ENCODE measurements at regions not wholly inside any gene's neighbourhood (a gene's known extent, or its start where the extent isn't known, plus 50 kb on each side); places are given as distances from the start of the nearest gene placed in this dataset.
"Not testable (repeated sequence)": the region's sequence is repeated elsewhere in the genome, so short reads cannot be mapped to it uniquely, and the experiment has no call there.

DNA sequence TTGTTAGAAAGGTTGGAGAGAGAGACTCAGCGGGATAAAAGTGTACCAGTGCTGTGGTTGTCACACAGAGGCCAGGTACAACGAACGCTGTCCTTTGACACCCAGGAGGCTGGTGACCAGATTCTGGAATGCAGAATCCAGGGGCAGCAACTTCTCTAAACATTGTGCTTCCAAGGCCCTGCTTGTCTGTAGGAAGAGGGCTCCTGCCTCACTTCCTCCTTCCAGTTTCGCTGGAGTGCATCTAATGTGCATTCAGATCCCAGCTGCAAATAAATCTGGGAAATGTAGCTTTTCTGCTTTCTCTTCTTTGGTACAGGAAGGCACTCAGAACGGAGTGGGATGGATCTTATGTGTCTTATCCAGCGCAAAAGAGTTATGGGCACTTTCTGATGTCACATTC is 171.8 kb upstream of the ATP5MC3 start:
- no peak for DNase-seq

DNA sequence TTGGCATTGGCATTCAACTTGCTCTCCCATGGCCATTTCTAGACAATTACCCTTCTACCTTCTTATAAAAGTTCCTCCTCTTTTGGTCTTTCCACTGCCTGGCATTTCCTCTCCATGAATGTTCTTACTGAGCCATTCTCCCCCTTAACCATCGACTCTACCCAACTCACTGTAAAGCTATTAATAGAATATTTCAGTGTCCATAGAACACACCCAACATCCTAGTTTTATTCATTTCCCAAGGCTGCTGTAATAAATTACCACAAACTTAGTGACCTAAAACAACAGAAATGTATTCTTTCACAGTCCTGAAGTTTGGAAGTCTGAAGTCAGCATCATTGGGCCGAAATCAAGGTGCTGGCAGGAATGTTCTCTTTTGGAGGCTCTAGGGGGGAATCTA is 170.0 kb upstream of the ATP5MC3 start:
- no peak for DNase-seq

- no peak for DNase-seq
Measured at GRCh38 chr2:175350105-175350504, 168.6 kb upstream of the ATP5MC3 start.

- DNase-seq = no peak
Measured at GRCh38 chr2:175342085-175342484, 160.6 kb upstream of the ATP5MC3 start.

DNA sequence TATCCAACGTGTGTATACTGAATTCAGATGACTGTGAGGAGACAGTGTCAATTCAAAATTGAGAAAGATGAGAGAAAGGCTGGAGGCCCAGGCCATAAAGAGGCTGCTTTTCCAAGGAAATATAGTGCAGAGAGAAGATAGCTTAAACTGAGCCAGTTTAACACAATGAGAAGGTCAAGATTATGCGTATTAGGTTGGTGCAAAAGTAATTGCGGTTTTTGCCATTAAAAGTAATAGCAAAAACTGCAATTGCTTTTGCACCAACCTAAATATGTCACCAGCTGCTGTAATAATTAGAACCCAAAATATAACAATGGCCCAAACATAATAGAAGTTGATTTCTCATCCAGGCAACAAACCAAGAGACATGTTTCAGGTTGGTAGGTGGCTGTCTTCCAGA is 148.7 kb upstream of the ATP5MC3 start:
- DNase-seq = no peak

GRCh38 chr2:175326801-175327200 is 145.3 kb upstream of the ATP5MC3 start:
- DNase-seq = no peak

- DNase-seq = not testable (repeated sequence)
Measured at GRCh38 chr2:175326164-175326563, 144.7 kb upstream of the ATP5MC3 start.

- DNase-seq = no peak
Measured at GRCh38 chr2:175323162-175323561, 141.7 kb upstream of the ATP5MC3 start.

DNA sequence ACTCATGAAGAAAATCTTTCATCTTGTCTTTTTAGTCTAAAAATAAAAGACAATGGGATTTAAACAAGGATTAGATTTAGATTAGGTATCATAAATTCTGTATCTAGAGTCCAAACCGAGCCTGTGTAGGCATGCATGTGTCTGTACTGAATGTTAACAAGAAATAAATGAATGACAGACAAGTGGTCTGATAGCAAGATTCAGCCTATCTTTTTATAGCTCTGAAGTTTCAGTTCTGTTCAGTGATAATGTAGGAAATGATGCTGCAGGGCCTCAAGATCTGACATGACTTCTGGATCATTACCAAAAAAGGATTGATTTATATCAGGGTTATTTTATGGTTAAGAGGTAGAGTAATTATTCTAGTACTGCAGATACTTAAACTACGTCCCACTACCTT is 137.0 kb upstream of the ATP5MC3 start:
- no peak for DNase-seq

DNA sequence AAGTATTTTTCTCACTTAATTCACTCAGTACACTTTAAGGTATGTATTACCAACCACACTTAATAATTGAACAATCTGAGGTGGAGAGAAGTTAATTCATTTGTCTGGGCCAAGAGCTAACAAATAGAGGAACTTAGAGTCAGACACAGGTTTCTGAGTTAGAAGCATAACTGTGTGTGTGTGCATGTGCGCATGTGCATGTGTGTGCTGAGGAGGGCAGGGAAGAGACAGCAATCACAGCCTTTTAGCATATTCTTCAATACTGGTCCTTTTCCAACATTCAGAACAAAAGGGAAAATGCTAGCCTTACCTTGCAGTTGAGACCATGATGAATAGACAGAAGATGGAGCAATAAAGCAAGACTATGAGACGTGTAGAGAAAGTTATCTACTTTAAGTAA is 136.2 kb upstream of the ATP5MC3 start:
- no peak for DNase-seq

- no peak for DNase-seq
Measured at GRCh38 chr2:175312137-175312536, 130.6 kb upstream of the ATP5MC3 start.

DNA sequence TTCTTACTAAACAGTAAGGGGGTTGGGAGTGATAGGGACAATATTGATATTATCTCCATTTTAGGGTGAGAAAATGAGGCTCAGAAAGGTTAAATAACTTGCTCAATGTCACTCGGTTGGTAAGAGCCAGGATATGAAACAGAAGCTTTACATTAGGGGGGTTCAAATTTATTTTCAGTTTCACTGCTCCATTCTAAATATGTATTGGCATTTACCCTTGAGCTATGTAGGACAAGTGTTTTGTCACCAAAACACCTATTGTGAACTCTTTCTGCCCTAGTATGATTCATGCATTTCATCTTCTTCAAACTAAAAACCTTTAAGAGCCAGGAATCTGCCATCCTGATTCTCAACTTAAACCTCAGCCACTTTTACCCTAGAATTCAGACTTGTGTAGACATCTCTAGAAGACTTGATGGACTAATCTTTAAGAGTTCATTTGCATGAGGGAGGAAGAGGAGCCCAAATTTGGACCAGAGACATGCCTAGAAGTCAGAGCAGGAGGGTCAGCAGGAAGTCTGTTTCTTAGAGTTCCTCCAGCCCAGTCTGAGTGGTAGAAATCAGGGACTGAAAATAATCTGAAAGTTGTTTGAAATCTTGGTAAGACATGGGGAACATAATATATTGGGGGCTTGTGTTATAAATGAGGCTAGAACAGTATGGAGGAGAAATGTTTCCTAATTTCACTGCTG is 129.4 kb upstream of the ATP5MC3 start:
- DNase-seq = no peak

- DNase-seq = no peak
Measured at GRCh38 chr2:175309799-175310198, 128.3 kb upstream of the ATP5MC3 start.

DNA sequence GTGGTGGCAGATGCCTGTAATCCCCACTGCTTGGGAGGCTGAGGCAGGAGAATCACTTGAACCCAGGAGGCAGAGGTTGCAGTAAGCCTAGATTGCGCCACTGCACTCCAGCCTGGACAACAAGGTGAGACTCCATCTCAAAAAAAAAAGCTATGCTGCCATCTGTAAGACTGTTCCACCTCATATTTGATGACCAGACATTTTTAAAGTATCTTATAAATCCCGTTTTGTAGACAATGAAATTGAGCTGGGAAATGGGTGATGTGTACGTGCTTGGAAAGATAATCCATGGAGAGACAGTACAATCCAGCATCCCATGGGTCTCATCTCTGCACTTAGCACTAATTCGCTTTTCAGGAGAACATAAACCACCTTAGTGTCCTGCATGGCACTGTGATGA is 126.5 kb upstream of the ATP5MC3 start:
- no peak for DNase-seq

- no peak for DNase-seq
Measured at GRCh38 chr2:175304541-175304940, 123.0 kb upstream of the ATP5MC3 start.

- no peak for DNase-seq
Measured at GRCh38 chr2:175293776-175294175, 112.3 kb upstream of the ATP5MC3 start.

DNA sequence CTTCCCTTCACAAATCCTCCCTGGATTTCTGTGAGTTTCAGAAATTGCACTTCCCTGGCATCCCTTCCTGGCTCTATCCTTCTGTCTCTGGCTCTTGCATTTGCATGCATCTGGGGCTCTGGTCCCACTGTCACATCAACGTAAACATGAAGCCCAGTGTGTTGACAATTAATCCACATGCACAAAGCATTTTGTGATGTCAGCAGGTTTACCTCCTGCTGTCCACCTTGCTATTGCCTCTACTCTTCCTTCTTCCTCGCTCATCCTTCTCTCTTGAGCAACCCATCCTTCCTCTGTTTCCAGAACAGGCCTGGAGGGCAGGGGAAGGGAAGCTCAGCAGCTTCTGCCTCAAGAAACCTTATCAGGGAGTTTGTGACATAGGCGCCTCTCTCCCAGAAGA is 111.7 kb upstream of the ATP5MC3 start:
- no peak for DNase-seq

DNA sequence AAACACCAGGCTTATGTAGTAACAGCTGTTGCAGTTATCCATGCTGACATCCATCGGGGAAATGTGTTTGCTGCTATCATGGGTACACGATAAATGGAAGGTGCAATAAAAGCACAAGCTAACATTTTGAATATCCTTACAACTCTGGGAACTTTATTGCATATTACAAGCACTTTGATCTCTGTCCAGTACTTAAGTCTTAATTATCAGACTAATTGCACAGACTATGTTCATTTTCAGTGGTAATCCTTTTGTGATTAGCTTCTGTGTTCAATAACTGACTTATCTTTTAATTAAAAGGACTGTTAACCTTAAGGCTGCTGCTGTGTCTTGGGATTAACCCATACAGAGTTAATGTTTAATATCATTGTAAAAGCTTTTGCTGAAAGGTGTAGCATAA is 101.4 kb upstream of the ATP5MC3 start:
- no peak for DNase-seq

- peak; percentile 10 for DNase-seq
Measured at GRCh38 chr2:175282300-175282699, 100.8 kb upstream of the ATP5MC3 start.

DNA sequence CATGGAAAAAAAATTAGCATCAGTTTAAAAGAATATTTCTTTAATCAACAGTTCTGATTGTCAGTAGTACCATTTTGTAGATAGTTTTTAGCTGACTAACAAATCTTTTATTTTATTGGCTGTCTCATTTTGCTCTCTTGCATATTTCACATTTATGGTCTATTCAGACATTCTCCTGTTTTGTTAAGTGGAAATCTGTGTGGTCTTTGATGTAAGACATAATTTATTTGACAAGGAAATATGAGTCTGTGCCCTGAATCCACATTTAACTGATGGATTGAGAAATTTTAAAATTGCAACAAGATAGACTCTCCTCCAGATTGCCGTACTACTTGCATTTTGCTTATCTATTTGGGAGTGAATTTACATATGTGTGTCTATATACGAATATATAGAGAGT is 96.3 kb upstream of the ATP5MC3 start:
- no peak for DNase-seq

DNA sequence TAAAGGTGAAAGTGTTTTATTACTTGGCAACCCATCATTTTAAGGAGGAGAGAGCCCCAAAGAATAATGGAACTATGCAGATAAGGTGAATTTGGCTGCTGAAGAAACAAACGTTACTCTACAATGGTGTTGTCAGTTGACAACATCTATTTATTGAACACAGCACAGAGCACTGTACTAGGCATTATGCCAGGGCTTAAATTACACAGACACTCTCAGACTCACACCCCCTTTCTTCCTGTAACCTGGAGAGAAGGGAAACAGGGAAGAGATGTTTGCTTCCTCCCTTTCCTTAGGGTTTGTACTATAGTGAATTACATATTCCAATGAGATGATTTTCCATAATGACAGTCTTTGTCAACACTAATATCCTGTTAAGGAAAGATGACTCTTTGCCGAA is 94.0 kb upstream of the ATP5MC3 start:
- DNase-seq = no peak

DNA sequence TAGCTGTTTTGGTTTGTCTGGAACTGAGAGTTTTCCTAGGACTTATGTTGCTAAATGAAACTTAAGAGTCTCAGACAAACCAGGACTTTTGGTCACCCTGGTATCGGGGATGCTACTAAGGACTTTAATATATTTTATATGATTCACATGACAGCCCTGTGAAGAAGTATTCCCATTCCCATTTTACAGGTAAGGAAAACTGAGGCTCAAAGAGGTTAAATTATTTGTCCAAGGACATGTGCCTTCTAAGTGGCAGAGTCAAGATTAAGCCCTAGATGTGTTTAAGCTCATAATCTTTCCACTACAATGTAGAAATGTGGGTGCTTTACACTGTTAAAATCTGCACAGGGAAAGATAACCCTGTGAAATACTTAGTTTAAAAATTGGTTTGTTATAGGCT is 77.7 kb upstream of the ATP5MC3 start:
- no peak for DNase-seq

DNA sequence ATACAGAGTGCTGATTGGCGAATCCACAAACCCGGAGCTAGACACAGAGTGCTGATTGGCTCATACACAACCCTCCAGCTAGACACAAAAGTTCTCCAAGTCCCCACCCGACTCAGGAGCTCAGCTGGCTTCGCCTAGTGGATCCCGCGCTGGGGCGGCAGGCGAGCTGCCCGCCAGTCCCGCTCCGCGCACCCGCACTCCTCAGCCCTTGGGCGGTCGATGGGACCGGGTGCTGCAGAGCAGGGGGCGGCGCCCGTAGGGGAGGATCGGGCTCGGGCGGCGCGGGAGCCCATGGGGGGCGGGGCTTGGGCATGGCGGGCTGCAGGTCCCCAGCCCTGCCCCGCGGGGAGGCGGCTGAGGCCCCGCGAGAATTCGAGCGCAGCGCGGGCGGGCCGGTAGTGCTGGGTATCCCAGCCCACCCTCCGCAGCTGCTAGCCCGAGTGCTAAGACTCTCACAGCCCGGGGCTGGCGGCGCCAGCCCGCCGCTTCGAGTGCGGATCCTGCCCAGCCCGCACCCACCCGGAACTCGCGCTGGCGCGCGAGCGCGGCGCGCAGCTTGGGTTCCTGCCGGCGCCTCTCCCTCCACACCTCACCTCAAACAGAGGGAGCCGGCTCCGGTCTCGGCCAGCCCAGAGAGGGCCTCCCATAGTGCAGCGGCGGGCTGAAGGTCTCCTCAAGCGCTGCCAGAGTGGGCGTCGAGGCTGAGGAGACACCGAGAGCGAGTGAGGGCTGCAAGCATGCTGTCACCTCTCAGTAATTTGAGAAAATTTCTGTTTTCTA is 75.5 kb upstream of the ATP5MC3 start:
- DNase-seq = no peak

GRCh38 chr2:175256391-175256790 is 74.9 kb upstream of the ATP5MC3 start:
- not testable (repeated sequence) for DNase-seq
